Liver (tissue), 3 donors: ENCODE measurements at regions not wholly inside any gene's neighbourhood (a gene's known extent, or its start where the extent isn't known, plus 50 kb on each side); places are given as distances from the start of the nearest gene placed in this dataset.

Experiments
- CTCF ChIP-seq: fragments of 150-350 bp; IDR thresholded peaks from 2 replicates; pipeline ENCODE4 v1.5.1; 2017; ENCODE audit warnings: improper control_type of control experiment, low read depth, low read length; ENCODE audit not compliant: missing input control
- EGR1 ChIP-seq, 2 donors: IDR thresholded peaks; 2 replicates each; pipeline ENCODE4 v1.6.1; 2016 to 2018; ENCODE audit warnings: antibody characterized with exemption in 2 of 2, low read depth in 2 of 2
- GABPA ChIP-seq, 2 donors: IDR thresholded peaks in 1 of 2; conservative IDR thresholded peaks in 1 of 2; 2 replicates each; pipeline ENCODE4 v1.6.1; 2016; ENCODE audit warnings: antibody characterized with exemption in 2 of 2, mild to moderate bottlenecking in 1 of 2, moderate library complexity in 1 of 2
- HNF4G ChIP-seq: IDR thresholded peaks from 2 replicates; pipeline ENCODE4 v1.6.1; 2016; ENCODE audit warnings: antibody characterized with exemption
- MAX ChIP-seq: IDR thresholded peaks from 2 replicates; pipeline ENCODE4 v1.6.1; 2016; ENCODE audit warnings: antibody characterized with exemption
- RAD21 ChIP-seq, 2 donors: IDR thresholded peaks; 2 replicates each; pipeline ENCODE4 v1.6.1; 2016; ENCODE audit warnings: antibody characterized with exemption in 2 of 2, mild to moderate bottlenecking in 2 of 2
- REST ChIP-seq: IDR thresholded peaks from 2 replicates; pipeline ENCODE4 v1.6.1; 2016; ENCODE audit warnings: antibody characterized with exemption, mild to moderate bottlenecking
- TAF1 ChIP-seq: conservative IDR thresholded peaks from 2 replicates; pipeline ENCODE4 v1.6.1; 2016; ENCODE audit warnings: antibody characterized with exemption, mild to moderate bottlenecking
- YY1 ChIP-seq: IDR thresholded peaks from 2 replicates; pipeline ENCODE4 v1.6.1; 2016; ENCODE audit warnings: antibody characterized with exemption, mild to moderate bottlenecking
- donor health status: healthy.
- donor health status: healthy.

- no peak for TF ChIP-seq REST
- TF ChIP-seq HNF4G = no peak
- TF ChIP-seq CTCF = no peak
- TF ChIP-seq GABPA (IDR thresholded peaks at IDR 0.05 in 1 of 2, conservative IDR thresholded peaks at IDR 0.05 in 1 of 2) = no peak
- TF ChIP-seq EGR1 (IDR thresholded peaks at IDR 0.05; ENCODE audit: low read depth in 2 of 2) = no peak
- TF ChIP-seq TAF1 = no peak
- no peak for TF ChIP-seq YY1
- TF ChIP-seq RAD21 (IDR thresholded peaks at IDR 0.05) = no peak
- TF ChIP-seq MAX = no peak
These were observed 401.1 kb upstream of the LYPLAL1 start for GRCh38 chr1:218772575-218772974.
